ENCODE measurements at regions not wholly inside any gene's neighbourhood (a gene's known extent, or its start where the extent isn't known, plus 50 kb on each side); places are given as distances from the start of the nearest gene placed in this dataset.

DNA sequence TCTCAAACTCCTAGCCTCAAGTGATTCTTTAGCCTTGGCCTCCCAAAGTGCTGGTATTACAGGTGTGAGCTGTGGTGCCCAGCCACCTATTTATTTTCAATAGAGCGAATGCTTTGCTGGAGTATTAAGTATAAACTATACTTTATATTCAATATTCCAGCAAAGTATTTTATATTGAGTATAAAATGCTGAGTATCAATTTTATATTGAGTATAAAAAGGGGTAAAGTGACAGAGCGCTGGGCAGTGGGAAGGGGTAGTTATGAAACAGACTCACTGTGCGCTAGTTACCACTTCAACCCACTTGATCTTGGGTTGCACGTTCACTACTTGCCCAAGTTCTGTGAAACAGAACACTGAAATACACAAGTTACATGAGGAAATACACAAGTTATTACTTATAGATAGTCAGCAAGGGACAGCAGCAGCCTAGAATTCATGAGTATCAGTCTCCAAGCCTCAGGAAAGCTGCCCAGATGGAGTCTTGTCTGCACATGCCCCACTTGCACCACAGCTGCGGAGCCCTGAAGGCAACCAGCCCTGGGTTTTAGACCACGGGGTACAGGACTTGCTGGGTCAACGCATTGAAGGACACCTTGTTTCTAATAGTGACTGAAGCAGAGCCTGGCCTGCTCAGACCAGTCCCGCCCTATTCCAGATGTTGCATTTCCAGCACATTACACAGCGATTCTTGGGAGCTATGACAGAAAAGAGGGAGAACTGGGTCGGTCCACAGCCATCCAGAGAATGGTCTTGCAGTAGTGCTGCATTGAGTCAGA, 51.6 kb upstream of the SYT13 start:
- TF ChIP-seq ESRRG (CRISPR knock-in tag; IDR thresholded peaks at IDR 0.05): no peak
- no peak for TF ChIP-seq POU6F1 (CRISPR knock-in tag; IDR thresholded peaks at IDR 0.05; ENCODE audit: borderline replicate concordance, low read depth)
- TF ChIP-seq, protein P1, sequence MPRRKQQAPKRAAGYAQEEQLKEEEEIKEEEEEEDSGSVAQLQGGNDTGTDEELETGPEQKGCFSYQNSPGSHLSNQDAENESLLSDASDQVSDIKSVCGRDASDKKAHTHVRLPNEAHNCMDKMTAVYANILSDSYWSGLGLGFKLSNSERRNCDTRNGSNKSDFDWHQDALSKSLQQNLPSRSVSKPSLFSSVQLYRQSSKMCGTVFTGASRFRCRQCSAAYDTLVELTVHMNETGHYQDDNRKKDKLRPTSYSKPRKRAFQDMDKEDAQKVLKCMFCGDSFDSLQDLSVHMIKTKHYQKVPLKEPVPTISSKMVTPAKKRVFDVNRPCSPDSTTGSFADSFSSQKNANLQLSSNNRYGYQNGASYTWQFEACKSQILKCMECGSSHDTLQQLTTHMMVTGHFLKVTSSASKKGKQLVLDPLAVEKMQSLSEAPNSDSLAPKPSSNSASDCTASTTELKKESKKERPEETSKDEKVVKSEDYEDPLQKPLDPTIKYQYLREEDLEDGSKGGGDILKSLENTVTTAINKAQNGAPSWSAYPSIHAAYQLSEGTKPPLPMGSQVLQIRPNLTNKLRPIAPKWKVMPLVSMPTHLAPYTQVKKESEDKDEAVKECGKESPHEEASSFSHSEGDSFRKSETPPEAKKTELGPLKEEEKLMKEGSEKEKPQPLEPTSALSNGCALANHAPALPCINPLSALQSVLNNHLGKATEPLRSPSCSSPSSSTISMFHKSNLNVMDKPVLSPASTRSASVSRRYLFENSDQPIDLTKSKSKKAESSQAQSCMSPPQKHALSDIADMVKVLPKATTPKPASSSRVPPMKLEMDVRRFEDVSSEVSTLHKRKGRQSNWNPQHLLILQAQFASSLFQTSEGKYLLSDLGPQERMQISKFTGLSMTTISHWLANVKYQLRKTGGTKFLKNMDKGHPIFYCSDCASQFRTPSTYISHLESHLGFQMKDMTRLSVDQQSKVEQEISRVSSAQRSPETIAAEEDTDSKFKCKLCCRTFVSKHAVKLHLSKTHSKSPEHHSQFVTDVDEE (CRISPR knock-in tag; IDR thresholded peaks at IDR 0.05): no peak
- TF ChIP-seq, protein P2, sequence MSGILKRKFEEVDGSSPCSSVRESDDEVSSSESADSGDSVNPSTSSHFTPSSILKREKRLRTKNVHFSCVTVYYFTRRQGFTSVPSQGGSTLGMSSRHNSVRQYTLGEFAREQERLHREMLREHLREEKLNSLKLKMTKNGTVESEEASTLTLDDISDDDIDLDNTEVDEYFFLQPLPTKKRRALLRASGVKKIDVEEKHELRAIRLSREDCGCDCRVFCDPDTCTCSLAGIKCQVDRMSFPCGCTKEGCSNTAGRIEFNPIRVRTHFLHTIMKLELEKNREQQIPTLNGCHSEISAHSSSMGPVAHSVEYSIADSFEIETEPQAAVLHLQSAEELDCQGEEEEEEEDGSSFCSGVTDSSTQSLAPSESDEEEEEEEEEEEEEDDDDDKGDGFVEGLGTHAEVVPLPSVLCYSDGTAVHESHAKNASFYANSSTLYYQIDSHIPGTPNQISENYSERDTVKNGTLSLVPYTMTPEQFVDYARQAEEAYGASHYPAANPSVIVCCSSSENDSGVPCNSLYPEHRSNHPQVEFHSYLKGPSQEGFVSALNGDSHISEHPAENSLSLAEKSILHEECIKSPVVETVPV (CRISPR knock-in tag; IDR thresholded peaks at IDR 0.05): no peak
- no peak for TF ChIP-seq ISL1 (CRISPR knock-in tag; IDR thresholded peaks at IDR 0.05)
- no peak for ATAC-seq

DNA sequence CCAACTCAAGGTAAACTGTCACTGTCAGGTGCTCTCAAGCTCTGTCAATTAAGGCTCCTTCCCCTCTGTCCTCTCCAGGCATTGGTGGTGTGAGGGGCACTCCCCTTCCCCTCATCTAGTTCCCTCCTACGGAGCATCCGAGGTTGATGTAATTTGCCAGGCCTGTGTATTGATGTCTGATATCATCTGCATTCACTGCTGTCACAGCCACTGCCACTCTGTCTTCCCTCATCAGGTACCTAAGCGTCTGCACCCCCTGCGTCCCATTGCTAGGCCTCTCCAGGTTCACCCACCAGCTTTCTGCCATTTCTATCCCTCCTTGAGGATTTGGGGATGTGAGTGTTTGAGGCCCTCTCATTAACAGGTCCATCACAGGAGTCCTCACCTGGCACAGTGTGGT, 50.0 kb upstream of the SYT13 start:
- no peak for ATAC-seq
- TF ChIP-seq ESRRG (CRISPR knock-in tag; IDR thresholded peaks at IDR 0.05): no peak
- TF ChIP-seq, protein P1 (CRISPR knock-in tag; IDR thresholded peaks at IDR 0.05): no peak
- TF ChIP-seq, protein P3, sequence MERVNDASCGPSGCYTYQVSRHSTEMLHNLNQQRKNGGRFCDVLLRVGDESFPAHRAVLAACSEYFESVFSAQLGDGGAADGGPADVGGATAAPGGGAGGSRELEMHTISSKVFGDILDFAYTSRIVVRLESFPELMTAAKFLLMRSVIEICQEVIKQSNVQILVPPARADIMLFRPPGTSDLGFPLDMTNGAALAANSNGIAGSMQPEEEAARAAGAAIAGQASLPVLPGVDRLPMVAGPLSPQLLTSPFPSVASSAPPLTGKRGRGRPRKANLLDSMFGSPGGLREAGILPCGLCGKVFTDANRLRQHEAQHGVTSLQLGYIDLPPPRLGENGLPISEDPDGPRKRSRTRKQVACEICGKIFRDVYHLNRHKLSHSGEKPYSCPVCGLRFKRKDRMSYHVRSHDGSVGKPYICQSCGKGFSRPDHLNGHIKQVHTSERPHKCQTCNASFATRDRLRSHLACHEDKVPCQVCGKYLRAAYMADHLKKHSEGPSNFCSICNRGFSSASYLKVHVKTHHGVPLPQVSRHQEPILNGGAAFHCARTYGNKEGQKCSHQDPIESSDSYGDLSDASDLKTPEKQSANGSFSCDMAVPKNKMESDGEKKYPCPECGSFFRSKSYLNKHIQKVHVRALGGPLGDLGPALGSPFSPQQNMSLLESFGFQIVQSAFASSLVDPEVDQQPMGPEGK (CRISPR knock-in tag; IDR thresholded peaks at IDR 0.05; ENCODE audit: borderline replicate concordance): no peak
- TF ChIP-seq, protein P2 (CRISPR knock-in tag; IDR thresholded peaks at IDR 0.05): no peak
- no peak for TF ChIP-seq OSR1 (CRISPR knock-in tag; IDR thresholded peaks at IDR 0.05)
- no peak for TF ChIP-seq ZFP3 (CRISPR knock-in tag; IDR thresholded peaks at IDR 0.05)
- no peak for TF ChIP-seq POU6F1 (CRISPR knock-in tag; IDR thresholded peaks at IDR 0.05; ENCODE audit: borderline replicate concordance, low read depth)
- TF ChIP-seq ZNF70 (CRISPR knock-in tag; IDR thresholded peaks at IDR 0.05): no peak
- no peak for TF ChIP-seq ARNTL (CRISPR knock-in tag; IDR thresholded peaks at IDR 0.05; ENCODE audit: borderline replicate concordance, low read depth)
- no peak for TF ChIP-seq BACH2 (CRISPR knock-in tag; IDR thresholded peaks at IDR 0.05; ENCODE audit: borderline replicate concordance)
- TF ChIP-seq ZNF8 (CRISPR knock-in tag; IDR thresholded peaks at IDR 0.05): no peak
- TF ChIP-seq CREB5 (CRISPR knock-in tag; IDR thresholded peaks at IDR 0.05; ENCODE audit: low read depth): no peak
- TF ChIP-seq ZNF565 (CRISPR knock-in tag; conservative IDR thresholded peaks at IDR 0.05; ENCODE audit: low read depth): no peak
- TF ChIP-seq ZC3H10 (CRISPR knock-in tag; IDR thresholded peaks at IDR 0.05): no peak
- TF ChIP-seq ZFP30 (CRISPR knock-in tag; IDR thresholded peaks at IDR 0.05): no peak
- no peak for TF ChIP-seq SNAI2 (CRISPR knock-in tag; IDR thresholded peaks at IDR 0.05)
- TF ChIP-seq GLIS3 (CRISPR knock-in tag; IDR thresholded peaks at IDR 0.05): no peak
- no peak for TF ChIP-seq TOX (CRISPR knock-in tag; IDR thresholded peaks at IDR 0.05; ENCODE audit: borderline replicate concordance)
